Limb (tissue), 2 donors: ENCODE measurements at regions not wholly inside any gene's neighbourhood (a gene's known extent, or its start where the extent isn't known, plus 50 kb on each side); places are given as distances from the start of the nearest gene placed in this dataset.
A peak's percentile ranks its signal among the peaks of the same experiment; 100 is the strongest.
"Not testable (repeated sequence)": the region's sequence is repeated elsewhere in the genome, so short reads cannot be mapped to it uniquely, and the experiment has no call there.

Experiments used
- DNase-seq, 2 donors: peaks; one replicate each; pipeline ENCODE4 v3.0.0-alpha.2; 2016; ENCODE audit errors: extremely low spot score in 2 of 2

DNA sequence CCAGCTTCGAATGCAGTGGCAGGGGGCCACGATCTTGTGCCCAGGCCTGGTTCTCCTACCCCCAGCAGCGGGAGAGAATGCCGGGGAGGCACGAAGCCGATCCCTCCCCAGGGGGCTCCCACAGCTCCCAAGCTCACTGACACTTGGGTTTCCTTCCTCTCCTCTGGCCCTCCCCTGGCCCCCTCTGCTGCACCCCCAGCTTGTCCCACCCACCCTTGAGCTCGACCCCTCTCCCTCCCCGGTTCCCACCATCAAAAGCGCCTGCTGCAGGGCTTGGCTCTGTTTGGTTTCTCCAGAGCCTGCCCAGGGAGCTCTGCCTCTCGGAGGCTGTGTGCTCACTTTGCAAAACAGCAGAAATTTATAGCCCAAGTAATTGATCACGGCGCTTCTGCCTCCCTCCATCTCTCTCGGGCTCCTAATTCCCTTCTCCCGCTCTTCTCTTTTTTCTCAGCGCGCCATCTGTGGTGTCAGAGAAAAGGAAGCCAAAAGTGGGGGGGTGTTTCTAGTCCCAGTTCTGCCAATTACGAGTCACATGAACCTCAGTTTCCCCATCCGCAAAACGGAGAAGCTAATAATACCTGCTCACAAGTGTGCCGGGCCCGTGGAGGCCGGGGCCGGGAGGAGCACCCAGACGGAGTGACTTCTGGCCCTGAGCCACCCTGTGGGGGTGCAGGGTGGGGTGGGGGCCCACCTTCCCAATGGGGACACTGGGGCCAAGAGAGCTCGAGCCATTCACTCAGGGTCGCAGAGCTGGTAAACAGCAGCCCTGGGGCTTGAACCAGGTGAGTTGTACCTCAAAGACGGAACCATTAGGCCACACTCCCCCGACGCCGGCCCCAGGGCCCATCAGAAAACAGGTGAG lies 141.2 kb upstream of the IER5L start:
- no peak for DNase-seq

DNA sequence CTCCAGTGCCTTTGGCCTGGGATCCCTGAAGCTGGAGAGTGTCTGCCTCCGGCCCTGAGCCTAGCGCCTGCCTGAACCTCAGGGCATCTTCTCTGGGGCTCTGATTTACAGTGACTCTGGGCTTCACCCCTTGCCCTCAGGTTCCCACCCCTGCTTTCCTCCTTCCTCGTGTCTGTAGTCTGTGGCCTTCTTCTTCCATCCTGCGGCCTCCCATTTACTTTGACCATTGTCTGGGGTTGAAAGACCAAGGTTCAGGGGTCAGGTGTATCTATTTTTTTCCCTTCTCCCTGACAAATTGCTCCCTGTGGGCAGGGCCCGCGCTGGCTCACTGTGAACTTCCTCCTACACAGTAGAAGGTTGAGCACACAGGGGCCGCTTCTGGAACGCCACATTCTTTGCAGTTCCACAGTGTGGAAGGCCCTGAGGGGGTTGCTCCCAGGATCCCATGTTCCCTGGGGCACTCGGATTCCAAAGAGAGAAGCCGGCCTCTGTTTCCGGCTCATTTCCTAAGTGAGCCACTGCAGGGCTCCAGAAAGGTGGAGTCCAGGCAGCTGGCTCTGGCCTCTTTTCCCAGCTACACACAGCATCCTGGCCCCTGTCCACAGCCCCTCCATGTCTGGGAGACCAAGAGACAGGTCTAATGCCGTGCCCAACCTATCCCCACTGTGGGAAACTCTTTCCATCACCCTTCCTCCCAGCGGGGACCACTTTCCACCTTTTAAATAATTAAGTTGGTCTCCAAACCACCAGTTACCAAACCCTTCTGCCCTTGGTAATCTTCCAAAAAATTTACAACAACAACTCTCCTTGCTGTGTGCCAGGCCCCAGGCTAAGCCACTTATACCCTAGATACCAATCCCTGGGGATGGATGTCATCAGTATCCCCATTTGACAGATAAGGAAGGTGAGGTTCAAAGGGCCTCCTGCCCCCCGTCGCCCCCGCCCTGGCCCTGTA lies 140.3 kb upstream of the IER5L start:
- no peak for DNase-seq

DNA sequence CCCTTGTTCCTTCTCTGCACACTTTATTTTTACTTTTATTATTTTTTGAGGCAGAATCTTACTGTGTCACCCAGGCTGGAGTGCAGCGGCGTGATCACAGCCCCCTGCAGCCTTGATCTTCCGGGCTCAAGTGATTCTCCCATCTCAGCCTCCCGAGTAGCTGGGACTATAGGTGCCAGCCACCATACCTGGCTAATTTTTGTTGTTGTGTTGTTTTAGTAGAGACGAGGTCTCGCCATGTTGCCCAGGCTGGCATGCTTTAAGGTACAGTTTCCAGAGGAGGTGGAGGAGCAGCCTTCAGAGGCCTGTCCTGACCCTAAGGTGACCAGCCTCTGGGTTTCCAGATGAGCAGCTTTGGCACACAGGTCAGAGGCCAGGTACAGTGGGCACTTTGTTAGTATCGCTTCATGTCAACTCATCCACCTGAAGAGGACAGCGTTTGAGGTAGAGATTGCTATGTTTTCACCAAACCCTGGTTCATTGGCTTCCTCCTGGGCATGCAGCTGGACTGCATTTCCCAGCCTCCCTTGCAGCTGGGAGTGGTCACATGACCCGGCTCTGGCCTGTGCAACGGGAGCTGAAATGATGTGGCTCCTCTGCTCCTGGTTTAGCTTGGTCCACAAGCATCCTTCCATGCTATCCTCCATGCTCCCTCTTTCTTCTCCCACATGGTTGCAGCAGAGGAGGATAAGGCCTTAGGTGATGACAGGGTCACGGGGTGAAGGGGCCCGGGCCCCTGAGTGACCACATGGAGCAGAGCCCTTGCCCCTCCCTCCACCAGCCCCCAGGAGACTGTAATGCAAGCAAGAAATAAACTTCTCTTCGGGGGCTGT lies 139.3 kb upstream of the IER5L start:
- DNase-seq, result peak in 1 of 2 donors; percentile 9

DNA sequence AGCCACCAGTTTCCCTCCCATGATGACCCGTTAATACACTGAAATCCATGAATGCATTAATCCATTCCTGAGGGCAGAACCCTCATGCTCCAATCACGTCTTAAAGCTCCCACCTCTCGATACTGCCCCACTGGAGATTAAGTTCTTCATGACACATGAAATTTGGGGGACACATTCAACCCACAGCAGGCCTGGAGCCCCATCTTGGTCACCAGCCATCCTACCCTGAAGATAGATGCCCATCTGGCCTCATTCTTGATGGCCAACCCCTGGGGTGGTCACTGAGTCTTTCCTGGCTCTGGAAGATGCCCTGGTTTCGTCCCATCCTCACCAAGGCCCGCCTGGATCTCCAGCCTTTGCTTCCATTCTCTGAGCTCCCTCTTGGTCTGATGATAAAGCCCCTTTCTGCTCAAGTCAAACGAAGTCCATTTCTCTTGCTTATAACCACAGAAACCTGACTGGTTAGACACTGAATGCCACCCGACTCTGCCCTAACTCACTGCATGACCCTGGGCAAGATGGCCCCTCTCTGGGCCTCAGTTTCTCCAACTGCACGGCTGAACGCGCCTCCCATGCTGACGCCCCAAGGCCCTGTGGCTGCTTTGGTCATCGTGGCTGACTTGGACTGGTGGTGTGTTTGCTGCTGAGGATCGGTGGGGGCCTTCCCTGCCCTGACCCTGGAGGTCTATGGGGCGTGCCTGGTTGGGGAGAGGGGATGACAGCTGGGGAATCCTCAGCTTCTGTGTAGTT lies 138.4 kb upstream of the IER5L start:
- peak in 1 of 2 donors; percentile 14 for DNase-seq

DNA sequence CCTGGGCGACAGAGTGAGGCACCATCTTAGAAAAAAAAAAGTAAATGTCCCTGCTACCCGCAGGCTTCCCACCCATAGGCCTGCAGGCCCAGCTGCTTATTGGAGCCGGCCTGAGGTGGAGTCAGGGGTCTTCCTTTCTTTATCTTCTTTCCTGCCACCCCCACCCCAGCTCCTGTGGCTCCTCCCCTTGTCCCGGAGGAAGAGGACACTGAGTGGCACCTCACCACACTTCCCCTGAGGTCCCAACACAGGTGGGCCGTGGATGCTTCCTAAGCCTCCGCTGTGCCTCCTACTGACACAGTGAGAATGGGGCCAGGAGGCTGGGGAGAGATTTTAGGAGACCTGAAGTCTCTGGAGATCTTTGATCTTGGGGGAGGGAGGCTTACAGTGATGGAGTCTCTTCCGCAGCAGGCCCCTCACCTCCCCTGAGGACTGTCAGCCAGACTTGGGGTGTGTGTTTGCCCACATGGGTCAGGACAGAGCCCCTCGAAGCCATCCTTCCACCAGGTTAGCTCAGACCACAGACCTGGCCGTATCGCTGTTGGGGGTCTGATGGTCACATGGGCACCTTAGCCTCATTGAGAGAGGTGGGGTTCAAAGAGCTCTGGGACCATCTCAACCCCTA lies 135.4 kb upstream of the IER5L start:
- peak in 1 of 2 donors; percentile 16 for DNase-seq

DNA sequence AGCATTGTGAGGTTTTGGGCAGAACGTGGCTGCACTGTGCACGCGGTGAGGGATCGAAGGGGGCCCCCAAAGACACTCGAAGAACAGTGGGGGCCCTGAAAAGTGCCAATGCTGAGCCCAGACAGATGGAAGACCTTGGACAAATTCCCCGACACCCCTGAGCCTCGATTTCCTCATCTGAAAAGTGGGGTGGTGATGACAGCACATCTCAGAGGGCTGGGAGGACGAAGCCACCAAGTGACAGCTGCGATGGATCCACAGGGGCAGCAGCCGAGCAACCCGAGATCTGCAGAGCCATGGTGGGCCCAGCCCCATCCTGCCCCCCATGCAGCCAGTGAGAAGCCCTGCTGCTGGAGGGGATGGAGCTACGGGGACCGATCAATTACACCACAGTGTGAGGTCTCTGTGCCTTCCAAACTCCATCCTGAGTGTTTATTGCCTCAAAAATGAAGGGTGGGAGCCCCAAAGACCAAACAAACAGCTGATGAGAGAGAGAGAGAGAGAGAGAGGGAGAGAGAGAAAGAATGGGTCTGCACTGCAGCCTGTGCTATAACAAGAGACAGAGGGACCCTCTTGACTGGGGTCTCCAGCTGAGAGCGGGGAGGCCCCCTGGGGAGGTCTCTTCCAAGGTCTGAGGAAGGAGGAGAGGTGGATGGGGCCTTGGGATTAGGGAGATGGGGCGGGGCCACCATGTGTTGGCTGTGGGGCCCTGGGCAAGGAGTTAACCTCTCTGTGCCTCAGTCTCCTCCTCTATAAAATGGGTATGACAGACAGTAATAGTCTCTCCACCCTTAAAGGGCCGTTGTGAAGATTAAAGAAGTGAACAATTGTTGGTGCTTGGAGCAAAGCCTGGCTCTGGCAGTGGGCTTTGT lies 134.4 kb upstream of the IER5L start:
- peak in 1 of 2 donors; percentile 24 for DNase-seq

DNA sequence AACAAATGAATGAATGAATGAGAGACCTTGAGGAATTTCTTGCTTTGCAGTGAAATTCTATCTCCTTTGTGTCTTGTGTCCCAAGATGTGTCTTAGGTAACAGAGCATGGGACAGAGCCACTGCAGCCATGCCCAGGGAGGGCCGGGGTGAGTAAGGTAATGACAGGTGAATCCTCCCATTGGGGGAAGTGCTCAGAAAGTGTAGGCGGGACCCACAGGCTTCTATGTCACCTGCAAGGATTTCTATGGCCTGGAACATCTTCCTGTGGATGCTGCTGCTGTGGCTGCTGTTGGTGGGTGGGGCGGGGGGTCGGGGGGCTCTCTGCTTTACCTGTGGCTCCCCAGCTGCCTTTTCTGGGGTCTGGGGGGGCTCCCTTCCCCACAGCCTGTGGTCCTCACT lies 133.6 kb upstream of the IER5L start:
- DNase-seq, result peak in 1 of 2 donors; percentile 11

DNA sequence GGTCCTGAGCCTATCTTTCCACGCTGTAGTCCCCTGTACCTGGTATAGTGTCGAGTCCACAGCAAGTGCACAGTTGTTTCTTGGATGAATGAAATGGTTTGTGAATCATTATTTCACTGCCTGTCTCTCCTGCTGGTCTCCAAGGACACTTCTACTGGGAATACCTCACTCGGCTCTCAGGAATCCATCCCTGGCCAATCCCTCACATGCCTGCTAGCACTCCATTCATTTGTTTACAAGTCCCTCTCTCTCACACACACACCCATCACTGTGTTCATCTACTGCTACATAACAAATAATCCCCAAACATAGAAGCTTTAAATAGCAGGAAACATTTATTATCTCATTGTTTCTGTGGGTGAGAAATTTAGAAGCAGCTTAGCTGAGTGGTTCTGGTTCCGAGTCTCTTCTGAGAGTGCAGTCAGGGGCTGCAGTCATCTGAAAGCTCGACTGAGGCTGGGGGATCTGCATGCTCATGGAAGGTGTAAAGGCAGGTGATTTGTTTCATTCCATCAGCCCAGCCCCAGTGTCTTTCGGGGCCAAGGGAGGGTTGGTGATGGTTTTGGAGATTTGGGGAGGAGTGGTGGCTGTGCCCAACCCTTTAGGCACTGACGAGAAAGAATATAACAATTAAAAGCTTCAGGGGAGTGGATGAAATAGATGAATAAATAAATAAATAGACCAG lies 132.7 kb upstream of the IER5L start:
- peak in 1 of 2 donors; percentile 5 for DNase-seq

DNA sequence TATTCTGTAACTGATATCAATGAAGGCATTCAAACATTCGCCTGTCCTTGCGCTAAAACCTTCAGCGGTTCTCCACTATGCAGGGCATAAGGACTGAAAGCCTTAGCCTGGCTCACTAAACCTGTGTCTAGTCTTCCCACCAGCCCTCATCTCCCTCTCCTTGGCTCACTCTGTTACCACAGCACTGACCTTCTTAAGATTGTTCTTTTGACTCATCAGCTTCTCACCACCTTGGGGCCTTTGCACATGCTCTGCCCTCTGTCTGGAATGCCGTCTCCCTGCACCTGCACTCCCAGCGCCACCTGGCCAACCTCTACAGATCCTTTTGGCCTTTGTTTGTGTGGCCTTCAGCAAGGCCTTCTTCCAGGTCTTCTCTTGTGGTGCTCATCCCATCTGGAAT lies 131.8 kb upstream of the IER5L start:
- peak in 1 of 2 donors; percentile 2 for DNase-seq

DNA sequence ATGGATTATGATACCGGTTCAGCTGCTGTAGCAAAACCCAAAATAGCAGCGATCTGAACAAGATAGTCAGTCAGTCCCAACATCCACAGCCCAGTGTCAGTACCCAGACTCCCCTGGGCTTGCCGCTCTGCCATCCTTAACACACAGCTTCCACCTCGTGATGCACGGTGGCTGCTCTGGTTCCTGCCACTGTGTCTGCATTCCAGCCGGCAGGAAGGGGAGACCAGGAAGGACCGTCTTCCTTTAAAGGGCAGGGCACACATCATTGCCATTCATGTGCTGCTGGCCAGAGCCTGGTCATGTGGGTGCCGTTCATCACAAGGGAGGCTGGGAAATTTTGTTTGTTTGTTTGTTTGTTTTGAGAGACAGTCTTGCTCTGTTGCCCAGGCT lies 131.0 kb upstream of the IER5L start:
- peak in 1 of 2 donors; percentile 11 for DNase-seq

DNA sequence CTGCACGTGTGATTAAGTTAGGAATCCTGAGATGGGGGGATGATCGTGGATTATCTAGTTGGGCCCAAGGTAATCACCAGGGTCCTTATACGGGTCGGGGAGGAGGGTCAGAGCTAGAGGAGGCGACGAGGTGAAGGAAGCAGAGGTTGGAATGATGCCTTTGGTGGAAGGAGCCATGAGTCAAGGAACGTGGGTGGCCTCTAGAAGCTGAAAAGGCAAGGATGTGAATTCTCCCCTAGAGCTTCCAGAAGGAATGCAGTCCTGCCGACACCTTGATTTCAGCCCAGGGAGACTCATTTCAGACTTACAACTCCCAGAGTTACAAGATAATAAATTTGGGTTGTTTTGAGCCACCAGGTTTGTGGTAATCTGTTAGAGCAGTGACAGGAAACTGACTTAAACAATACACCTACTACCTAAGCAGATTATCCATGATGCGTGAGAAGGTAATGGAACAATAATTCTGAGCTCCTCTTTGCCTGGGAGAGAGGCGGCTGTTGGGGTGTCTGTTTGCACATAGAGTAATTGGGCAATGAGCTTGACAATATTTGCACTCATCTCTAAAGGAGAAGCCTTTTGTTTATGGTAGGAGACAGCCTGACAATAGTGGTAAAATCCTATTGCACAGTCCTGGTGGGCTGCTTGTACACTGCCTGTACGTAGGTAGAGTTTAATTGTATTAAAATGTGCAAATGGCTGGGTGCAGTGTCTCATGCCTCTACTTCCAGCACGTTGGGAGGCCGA lies 129.3 kb upstream of the IER5L start:
- DNase-seq, result peak in 1 of 2 donors; percentile 2

DNA sequence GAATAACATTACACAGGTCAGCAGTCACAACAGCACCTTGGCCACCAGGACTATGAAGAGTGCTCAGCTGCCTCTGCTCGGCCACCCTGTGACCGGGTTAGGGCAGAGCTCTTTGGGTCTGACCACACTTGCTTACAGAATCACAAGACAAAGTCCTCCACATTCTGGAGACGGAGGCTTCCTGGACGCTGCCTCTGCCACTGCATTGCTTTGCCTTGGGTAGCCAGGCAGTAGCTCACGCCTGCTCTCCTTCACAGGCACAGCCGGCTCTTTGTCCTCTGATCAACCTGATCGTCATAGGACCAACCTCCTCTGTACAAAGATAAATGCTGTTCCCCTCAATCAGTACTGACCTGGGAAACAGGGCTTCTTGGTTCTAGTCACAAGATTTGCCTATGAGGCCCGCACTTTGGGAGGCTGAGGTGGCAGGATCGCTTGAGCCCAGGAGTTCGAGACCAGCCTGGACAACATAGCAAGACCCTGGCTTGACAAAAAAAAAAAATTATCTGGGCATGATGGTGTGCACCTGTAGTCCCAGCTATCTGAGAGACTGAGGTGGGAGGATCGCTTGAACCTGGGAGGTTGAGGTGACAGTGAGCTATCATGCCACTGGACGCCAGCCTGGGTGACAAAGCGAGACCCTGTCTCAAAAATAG lies 128.4 kb upstream of the IER5L start:
- DNase-seq, result peak in 1 of 2 donors; percentile 11

DNA sequence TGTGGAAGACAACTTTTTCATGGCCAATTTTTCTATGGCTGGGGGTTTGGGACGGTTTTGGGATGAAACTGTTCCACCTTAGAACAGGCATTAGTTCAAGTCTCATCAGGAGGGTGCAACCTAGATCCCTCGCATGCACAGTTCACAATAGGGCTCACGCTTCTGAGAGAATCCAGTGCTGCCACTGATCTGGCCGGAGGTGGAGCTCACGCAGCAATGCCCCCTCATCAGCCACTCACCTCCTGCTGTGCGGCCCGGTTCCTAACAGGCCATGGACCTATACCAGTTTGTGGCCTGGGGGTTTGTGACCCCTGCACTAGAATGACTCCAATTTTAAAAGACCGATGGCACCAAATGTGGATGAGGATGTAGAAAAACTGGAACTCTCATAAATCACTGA lies 127.2 kb upstream of the IER5L start:
- peak in 1 of 2 donors; percentile 2 for DNase-seq

DNA sequence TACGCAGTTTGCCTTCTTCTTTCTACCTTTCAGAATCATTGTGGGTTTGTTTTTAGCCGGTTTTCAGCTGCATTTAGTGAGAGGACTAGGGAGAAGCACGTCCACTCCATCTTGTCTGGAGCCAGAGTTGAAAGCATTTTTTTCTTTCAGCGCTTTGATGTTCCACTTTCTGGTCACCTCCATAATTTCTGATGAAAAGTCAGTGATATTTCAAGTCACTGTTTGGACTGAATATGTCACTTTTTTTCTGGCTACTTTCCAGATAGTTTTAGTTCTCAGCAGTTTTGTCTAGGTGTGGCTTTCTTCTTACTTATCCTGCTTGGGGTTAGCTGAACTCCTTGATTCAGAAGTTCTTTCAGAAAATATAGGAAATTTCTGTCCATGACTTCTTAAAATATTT lies 123.9 kb upstream of the IER5L start:
- no peak for DNase-seq

DNA sequence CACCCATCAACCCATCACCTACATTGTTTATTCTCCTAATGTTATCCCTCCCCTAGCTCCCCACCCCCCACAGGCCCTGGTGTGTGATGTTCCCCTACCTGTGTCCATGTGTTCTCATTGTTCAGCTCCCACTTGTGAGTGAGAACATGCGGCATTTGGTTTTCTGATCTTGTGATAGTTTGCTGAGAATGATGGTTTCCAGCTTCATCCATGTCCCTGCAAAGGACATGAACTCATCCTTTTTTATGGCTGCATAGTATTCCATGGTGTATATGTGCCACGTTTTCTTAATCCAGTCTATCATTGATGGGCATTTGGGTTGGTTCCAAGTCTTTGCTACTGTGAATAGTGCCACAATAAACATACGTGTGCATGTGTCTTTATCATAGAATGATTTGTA lies 118.1 kb upstream of the IER5L start:
- DNase-seq, result not testable (repeated sequence)

DNA sequence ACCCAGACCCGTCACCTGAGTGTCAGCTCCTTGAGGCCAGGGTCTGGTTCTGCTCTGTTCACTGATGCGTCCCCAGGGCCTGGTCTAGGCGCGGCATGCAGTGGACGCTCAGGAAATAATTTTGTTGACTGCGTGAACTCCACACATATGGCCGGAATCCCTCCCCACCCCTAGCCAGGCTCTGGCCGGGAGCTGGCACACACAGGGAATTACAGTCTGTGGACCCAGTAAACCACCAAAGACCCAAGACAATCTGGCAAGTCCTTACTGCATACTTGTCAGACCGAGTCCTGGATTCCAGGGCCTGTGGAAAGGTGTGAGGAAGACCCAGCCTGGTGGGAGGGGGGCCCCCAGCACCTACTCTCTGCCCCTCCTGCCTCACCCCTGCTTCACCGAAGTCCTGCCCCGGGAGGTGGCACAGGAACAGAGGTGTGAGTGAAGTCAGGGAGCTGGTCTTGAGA lies 113.0 kb upstream of the IER5L start:
- peak in 1 of 2 donors; percentile 19 for DNase-seq

DNA sequence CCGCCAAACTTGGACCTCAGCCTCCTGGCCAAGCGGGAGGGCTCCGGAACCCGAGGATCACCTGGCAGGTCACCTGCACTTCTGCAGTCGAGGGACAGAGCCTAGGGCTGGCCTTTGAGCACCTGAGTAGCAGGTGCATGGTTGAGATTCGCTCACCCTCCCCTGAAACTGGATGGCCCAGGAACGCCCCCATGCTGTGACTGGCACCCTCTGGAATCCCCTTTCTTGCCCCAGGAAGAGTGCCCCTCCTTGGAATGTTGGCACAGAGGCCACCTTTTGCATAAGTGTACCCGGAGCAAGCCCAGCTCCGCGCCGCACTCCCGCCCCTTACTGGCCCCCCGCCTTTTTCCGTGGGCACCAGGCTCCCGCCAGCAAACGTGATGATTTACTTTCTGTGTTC lies 112.5 kb upstream of the IER5L start:
- no peak for DNase-seq
